ENCODE measurements at regions not wholly inside any gene's neighbourhood (a gene's known extent, or its start where the extent isn't known, plus 50 kb on each side); places are given as distances from the start of the nearest gene placed in this dataset.

GRCh38 chr4:82200046-82200445, 173.7 kb downstream of the HNRNPD start:
- TF ChIP-seq CTCF (IDR thresholded peaks at IDR 0.05) (no peak), POLR2A (IDR thresholded peaks at IDR 0.05) (no peak)

Measured in esophagus squamous epithelium (tissue), 4 donors.